ENCODE measurements at regions not wholly inside any gene's neighbourhood (a gene's known extent, or its start where the extent isn't known, plus 50 kb on each side); places are given as distances from the start of the nearest gene placed in this dataset.
"Not testable (repeated sequence)": the region's sequence is repeated elsewhere in the genome, so short reads cannot be mapped to it uniquely, and the experiment has no call there.

DNA sequence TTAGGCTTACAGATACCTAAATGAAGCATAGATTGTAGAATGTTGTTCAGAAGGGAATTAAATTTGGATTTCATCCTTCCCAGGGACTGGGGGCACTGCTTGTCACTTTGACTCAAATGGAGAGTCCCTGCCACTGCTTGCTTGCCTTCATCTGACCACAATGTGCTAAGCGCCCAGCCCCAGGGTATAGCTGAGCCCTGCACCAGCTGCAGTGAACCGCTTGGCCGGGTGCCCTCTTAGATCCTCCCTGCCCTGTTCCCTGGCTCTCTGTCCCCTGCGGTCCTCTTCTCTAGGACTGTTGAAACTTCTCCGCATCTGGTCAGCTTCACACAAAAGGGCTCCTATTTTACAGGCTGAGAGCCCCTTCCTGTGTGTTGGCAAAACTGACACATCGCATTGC is 170.9 kb downstream of the BCL2L11 start:
- DNase-seq: not testable (repeated sequence)

DNA sequence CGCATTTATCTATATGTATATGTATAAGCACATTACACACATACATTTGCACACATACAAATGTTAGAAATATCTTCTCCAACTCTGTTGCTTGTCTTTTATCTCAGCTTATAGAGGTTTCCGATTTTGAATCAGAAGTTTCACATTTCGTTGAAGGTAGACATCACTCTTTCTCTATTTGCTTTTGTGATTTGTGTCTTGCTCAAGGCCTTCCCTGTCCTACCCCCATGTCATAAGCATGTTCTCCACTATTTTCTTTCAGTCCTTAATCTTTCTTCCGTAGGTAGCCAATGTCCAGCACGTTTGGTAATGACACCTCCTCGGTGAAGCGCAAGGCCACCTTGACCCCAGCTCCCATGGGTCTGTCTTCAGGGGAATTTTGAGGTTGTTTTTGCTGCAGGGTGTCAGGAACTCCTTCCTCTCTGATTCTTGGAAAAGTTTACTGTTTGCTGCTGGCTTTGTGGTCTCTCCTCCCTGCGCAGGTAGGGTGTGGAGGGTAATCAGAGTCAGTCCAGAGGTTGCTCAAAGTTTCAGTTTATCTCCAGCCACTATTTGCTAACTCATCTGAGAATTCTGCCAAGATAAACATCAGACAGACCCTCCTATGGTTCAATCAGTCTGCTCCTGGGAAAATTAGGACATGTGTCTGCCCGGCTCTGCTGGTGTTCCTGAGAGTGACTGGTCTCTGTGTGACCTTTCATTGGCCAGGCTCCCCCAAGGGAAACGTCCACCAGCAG is 171.7 kb downstream of the BCL2L11 start:
- DNase-seq: not testable (repeated sequence)

DNA sequence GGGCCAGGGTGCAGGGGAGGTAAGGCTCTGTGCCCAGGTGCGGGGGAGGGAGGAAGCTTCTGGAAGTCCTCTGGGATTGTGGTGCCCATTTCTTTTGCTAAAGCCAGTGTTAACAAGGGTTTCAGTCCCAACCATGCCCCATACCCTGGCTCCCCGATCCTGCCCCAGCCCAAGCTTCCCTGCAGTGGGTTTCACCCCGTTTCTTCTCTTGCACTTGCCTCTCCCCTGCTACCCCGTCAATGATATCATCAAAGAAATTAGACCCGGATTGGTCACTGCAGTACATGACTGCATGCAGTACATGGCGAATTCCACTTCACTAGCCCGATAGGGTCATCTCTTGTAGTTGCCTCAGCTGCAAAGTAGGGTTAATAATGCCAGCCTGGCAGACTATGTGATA is 174.0 kb downstream of the BCL2L11 start:
- not testable (repeated sequence) for DNase-seq

DNA sequence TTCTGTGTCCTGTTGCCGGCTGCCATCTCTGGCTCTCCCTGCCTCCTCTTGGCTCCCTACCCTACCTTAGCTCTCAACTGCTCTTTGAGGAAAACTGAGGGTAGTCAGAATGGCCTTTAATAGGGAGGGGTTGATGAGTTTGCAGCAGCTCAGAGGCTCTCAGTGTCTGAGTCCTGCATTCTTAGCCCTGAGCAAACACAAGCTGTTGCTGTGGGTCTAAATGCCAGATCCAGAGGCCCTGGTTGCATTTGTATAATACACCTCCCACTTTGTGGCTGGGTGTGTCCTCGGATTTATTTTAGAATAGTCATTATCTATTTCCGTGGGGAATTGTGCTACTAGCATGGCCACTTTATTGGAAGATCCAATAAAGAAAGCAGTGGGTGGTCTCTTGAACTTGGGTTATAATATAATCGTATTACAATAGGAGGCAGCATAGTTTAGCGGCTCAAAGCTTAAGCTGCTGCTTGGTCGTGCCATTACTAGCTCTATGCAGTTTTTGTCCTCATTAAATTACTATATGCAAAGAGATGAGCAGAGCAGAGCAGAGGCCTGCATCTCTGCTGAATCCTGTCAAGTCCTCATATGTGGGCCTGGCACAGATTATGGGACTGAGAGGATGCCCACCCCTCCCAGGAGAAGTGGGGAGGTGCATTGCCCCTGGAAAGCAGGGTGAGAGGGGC is 175.5 kb downstream of the BCL2L11 start:
- DNase-seq: not testable (repeated sequence)

DNA sequence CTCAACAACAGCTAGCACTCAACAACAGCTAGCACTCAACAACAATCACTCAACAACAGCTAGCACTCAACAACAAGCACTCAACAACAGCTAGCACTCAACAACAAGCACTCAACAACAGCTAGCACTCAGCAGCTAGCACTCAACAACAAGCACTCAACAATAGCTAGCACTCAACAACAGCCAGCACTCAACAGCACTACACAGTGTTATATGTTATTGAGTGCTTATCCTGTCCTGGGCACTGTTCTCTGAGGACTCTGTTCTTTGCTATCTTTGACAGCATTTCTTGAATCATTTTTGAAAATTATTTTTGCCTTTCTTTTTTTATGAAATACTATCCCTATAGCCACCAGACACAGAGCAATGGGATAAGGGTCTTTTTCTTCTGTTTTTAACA is 176.4 kb downstream of the BCL2L11 start:
- not testable (repeated sequence) for DNase-seq

DNA sequence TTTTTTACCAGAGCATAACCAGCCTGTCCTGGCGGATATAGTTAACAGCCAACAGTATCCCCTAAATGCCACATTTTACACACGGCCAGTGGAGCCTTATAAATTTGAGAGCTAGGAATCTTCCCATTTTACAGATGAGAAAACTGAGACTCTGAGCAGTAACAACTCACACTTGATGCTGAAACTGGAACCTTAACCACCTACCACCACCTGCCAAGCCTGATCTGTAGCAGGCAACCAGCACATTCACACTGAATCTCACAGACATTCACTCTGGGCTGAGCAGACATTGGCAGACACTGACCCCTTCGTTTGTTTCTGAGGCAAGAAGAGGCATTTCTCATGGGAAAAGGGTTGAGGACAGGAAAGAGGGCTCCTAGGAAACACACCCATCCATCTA is 178.2 kb downstream of the BCL2L11 start:
- DNase-seq: not testable (repeated sequence)

DNA sequence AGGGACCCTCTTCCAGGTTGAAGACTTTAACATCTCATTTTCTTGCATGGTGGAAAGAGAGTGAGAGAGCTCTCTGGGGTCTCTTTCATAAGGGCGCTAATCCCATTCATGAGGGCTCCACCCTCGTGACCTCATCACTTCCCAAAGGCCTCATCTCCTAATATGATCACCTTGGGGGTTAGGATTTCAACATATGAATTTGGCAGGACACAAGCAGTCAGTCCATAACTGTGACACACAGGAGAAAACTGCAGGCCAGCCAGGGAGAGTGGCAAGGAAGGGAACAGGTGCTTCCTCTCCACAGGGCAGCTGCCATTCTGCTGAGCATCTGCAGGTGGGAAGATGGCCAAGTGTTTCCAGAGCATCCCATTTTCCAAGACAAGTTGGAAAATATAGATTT is 178.9 kb downstream of the BCL2L11 start:
- not testable (repeated sequence) for DNase-seq

DNA sequence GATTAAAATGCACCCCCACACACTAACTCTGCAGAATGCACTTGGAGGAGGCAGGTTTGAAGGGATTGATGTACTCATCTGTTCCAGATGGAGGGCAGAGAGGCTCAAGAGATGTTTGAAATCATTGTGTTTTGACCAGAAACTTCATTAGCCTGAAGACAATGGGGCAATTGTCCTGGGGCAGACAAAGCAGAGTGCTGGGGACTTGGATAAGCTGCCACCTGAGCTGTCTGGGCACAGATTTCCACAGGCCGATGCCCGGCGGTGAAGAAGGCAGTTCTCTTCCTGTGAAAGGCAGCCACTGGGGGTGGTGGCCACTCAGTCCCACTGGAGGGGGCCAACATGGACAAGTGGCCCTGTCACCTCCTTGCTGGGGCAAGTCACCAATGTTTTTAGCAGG is 181.0 kb downstream of the BCL2L11 start:
- not testable (repeated sequence) for DNase-seq

DNA sequence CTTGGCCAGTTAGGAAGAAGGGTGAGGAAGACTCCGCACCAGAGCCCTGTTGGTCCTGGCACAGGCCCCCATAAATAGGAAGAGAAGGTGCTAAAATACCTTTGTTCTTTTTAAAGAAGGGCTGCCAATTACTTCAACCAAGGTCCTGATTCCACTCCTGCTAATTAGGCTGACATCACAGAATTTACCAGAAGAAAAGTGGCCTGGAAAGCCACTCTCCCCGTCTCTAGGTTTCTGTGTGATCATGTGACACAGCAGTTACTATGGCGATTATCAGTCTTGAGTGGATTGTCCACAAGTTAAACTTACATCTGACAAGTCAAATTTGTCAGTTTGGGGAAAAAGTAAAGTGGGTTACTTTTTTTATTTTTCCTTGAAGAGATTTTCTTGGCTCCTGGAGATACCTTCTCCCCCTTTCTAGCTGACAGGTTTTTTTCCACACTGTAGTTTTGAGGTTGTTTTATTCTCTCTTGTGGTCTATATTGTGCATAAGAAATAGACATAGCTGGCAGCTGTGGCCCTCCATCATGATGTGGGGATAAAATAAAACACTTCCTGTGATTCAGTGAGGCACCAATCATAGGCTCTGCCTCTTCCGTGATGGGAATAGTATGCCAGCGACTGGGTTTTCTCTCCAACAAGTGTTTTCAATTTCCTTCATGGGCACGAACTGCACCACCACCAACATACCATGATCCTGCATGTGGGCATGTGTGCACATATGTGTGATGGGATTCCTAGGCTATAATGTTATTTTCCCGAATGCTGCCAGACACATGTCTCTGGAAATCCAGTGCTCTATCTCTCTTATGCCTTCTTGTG is 181.9 kb downstream of the BCL2L11 start:
- DNase-seq: not testable (repeated sequence)

DNA sequence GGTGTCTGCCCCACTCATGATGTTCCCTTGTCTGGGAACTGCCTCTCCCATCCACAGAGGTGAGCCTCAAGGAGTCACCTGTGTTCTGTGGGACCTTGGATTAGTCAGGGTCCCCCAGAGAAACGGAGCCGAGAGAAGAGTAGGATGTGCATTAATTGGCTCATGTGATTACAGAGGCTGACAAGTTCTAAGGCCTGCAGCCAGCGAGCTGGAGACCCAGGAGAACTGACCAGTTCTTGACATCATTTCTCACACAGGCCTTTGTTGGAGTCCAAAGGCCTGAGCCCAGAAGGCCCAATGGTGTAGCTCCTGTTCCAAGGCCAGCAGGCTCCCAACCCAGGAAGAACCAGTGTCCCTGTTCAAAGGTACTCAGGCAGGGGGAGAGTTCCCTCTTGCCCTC is 186.6 kb downstream of the BCL2L11 start:
- DNase-seq: not testable (repeated sequence)

DNA sequence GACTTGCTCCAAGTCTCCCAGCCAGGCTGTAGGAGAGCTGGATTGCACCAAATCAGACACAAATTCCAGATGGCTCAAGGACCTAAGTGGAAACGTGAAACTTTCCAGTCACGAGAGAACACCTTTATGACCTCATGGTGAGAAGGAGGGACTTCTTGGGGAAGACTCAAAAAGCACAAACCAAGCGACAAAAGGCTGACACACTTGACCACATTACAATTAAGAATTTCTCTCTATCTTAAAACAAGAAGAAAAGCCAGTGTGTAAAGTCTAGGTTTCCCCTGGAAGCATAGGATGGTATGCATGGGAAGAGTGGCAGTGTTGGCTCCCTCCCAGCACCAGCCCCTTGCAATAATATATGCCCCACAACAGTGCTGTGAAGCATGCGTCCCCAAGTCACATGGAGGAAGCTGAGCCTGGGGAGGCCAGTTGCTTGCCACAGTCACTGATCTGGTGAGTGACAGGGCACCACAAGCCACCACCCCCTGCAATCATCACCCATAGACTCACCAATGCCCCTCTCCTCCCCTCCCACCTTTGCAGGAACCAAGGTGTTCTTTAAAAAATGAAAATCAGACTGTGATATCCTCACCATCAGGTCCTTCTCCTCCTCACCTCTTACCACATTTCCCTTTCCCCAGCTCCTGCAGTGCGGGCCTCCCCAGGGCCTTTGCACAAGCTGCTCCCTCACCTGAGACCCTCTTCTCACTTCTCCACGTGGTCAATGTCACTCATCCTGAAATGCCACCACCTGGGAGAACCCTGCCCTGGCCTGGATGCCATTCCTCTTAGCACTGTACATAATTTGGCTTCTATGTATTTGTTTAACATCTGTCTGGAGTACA is 188.7 kb downstream of the BCL2L11 start:
- not testable (repeated sequence) for DNase-seq

DNA sequence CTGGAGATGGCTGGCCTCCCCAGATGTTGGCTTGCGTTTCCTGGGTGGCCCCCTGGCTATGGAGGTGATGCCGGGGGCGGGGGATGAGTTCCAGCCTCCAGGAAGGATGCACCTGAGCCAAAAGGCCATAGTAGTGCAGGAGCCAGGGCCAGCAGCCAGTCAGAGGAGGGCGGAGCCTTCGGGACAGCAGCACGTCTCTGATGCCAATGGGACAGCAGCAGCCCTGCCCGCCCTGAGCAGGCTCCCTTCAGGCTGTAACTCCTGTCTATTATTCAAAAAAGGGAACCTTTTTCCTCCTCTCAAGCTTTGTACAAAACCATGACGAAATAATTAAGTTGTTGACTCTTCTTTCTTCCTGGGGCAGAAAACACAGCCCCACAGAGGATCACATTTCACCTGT is 189.7 kb downstream of the BCL2L11 start:
- not testable (repeated sequence) for DNase-seq

DNA sequence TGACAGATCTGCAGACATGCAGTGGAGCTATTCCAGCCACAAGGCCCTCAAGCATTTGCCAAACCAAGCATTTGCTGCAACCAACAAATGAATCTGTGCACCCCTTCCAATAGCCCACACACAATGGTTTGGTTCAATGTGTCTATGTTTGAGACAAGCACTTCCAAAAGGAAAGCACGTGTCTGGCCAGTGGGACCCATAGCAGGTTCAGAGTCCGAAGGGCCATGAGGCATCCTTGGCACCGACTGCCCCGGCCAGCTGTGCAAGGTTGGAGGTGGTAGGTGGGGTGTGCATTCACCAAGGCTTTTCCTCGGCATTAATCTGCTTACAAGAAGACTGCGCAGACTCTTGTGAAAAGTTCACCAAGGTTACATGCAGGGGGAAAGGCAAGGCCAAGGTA is 190.9 kb downstream of the BCL2L11 start:
- not testable (repeated sequence) for DNase-seq

DNA sequence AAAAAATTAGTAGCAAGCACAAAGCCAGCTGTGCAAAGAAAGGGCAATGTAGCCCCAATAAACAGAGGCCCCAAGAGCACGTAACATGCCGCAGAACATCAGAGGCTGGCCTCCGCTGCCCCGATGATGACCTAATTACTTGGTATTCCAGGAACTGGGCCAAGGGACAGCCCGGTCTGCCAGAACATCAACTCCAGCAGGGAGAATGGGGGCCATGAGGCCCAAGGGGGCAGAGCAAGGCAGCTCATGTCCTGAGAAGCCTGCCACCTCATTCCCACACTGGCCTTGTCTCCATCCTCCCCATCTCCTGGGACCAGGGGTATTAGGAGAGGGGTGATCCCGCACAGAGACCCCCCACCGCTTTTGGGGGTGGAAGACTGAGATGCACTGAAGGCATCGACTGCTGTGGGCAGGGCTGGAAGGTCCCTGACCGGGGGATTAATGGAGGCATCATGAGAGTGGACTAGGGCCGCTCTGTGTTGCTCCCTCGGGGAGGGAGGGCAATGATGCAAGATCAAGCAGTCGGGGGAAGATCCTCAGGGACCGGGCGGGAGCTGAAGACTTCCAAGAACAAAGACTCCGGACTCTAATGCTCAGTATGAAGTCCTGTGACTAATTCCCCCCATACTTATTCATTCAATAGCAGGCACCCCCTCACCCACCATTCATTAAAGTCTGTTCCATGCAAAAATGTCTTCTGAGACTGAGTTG is 192.3 kb downstream of the BCL2L11 start:
- DNase-seq: not testable (repeated sequence)

DNA sequence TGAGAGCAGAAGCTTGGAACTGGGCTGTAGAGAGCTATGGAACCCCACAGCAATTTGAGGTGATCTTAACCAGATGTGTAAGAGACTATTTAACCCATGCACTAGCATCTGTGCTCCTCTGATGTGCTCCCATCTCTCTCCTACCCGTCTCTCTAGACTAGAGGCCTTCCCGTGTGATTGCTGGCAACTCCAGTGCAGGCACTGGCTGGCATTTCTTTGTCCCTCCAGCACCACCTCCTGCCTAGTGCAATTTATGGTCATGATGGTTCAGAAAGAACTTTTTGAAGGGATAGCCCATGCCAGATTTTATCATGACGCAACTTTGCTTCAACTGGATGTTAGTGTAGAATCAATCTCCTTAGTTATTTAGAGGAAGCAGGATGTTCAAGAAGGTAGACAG is 193.0 kb downstream of the BCL2L11 start:
- DNase-seq: not testable (repeated sequence)

DNA sequence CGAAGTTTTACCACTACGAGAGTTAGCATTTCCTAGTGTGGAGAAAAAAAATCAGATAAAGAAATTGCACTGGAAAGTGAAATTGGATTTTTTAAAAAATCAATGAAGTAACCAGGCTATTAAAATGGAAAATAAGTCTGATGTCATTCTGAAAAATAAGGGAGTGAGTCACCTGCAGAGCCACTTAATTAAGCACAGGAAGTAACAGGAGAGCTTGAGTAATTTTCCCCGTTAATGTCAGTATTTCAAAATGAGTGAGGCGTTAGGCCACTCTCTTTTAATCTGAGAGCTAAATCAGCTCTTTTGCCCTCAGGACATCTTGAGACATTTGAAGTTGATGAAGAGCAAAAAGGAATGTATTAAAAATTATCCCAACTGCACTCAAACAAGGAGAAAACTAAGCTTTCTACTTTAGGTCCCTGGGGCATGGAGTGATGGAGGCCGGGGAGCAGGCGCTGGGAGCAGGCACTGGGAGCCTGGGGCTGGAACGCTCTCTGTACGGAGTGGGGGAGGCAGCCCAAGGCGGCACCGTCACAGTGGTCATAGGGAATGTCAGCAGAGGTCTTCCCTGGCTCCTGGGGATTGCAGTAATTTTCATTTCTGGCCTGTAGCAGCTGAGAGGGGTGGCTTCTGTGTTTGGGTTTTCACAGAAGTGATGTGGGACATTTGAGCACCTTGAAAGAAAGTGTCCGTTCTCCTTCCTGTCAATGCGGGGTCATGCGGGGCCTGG is 194.6 kb downstream of the BCL2L11 start:
- not testable (repeated sequence) for DNase-seq

DNA sequence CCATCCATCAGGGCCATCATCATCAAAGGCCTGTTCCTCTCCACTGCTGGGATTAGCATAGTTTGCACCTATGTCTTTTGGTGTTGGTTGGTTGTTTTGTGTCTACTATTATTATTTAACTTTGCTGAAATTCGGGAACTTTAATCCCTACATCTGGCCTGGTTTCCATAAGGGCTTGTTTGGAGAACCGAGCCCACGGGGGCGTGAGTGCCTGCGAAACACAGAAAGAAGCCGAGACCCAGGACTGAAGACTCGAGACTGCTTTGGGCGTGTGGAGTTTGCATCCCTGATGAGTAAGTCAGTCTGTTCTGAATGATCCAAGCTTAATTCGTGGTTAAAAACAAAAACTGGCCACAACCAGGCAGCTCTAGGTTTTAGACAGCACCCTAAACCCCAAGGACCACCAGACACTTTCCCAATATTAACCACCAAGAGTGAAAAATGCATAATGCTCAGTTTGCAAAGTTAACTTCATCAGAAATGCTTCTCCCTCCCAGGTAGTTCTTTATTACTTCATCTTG is 195.6 kb downstream of the BCL2L11 start:
- DNase-seq: not testable (repeated sequence)

DNA sequence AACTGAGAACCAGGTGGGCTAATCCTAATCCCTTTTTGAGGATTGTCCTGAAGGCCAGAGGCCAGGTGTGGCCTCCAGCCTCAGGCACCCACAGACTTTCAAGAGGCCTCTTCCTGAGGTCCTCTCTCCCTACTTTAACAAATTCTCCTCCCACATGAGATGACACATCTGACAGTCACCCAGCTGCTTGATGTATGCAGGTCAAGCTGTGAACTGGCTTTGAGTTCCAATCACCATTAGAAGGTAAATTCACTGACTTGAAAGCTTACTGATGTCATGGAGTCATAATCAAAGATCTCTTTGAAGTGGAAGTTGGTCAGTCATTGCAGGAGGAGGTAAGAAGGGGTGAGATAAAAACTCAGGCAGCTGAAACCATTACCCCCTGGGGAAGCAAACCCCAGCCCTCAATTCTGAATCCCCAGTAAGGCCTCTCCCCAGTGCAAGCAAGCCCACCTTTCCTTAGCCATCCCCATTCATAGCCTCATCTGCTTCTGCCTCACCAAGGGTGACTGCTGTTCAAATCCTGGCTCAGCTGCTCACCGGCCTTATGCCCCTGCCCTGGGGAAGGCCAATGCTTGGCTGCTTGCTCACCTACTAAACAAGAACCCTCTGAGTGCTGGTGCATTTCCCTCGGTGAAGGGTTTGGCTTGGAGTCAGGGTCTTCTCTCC is 196.3 kb downstream of the BCL2L11 start:
- not testable (repeated sequence) for DNase-seq

DNA sequence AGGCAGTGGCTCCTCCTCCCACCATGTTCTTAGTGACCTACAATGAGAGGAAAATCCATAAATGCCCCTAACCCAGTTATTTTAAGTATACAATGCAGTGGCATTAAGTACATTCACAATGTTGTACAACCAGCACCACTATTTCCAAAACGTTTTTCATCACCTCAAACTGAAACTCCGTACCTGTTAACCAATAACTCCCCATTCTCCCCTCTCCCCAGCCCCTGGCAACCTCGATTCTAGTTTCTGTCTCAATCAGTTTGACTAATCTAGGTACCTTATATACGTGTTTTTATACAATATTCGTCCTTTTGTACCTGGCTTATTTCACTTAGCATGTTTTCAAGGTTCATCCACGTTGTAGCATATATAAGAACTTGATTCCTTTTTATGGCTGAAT is 198.8 kb downstream of the BCL2L11 start:
- DNase-seq: not testable (repeated sequence)

DNA sequence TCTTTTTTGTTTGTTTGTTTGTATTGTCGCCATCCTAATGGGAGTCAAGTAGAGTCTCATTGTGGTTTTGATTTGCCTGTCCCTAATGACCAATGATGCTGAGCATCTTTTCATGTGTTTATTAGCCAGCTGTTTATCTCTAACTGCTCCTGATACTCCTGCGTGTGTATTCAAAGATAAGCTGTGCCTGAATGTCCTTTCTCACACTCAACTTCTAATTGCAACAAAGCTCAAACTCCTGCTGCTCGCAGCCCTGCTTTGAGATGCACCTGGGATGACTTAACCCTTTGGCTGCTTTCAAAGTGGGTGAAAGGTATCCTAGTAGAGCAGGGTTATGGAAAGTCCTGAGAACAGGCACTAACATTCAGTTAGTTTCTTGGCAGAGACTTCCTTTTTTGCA is 199.6 kb downstream of the BCL2L11 start:
- DNase-seq: not testable (repeated sequence)
